Left ventricle myocardium superior (tissue), 1 donor: ENCODE measurements at regions not wholly inside any gene's neighbourhood (a gene's known extent, or its start where the extent isn't known, plus 50 kb on each side); places are given as distances from the start of the nearest gene placed in this dataset.
"Not testable (repeated sequence)": the region's sequence is repeated elsewhere in the genome, so short reads cannot be mapped to it uniquely, and the experiment has no call there.

Experiments
- ATAC-seq: fragments of 200-7000 bp; cut with Tn5 transposase; one replicate; pipeline ENCODE4 v1.9.1; 2020; ENCODE audit warnings: mild to moderate bottlenecking, moderate library complexity
- DNase-seq: peaks from one replicate; pipeline ENCODE4 v3.0.0-alpha.2; 2020
- intact Hi-C: fragments of 100-400 bp; cut with micrococcal nuclease; formaldehyde crosslinking; loops from one replicate; pipeline ENCODE4 v1.11.0; 2022
- donor health status: DM: no; HTN: yes; CAD: no; lungs with severe emphysema.

DNA sequence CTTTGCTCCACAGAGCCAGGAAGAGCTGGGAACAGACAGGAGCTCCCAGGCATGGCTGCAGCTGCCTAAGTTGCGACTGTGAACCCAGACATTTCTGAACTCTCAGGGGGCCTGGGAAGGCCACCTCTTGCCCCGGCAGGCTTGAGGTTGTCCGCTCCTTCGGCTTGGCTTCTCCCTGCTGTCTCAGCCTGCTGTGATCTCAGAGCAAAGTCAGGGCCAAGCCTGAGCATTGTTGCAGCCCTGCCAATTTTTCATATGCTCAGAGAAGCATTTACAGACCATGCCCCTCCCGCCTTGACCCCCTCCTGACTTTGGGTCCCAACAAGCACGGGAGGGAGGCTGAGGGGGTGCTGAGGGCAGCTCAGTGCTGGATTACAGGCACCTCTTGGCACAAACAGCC is 1439.1 kb upstream of the FLRT2 start:
- intact Hi-C loops: no loop called here
- no peak for ATAC-seq
- no peak for DNase-seq

DNA sequence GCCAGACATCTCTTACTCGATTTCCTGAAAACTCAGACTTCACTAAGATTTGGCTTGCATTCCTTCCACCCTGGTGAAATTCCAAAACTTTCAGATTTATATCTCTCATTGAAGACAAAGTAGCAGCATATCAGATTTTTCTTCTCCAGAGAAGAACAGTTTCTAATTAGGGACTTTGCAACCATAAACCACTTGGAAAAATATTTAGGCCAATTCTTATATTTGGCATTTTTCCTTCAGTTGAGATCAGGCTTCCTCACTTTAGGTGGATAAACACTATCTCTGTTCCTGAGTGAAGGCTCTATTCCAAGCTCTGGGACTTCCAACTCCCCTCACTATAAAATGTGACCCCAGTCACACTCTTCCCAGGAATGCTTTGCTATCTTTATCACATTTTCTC is 1434.3 kb upstream of the FLRT2 start:
- DNase-seq (no peak), ATAC-seq (no peak)
- intact Hi-C loops: no loop called here

DNA sequence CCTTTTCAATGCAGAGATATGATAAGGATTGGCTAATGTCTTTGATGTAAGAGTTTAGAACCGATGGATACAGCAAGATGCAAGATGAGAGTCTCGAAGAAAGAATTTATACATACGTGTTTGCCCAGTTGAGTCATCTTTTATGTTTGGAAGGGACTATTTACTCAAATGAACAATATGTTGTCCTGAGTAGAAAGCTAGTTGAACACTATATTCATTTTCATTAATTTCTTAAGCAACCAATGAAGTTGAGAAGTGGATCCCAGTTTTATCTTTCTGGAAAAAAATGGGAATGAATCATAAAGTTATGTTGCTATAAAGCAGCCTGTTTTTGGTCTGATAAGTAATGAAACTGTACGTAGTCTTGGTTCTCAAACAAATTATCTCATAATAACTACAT is 1431.7 kb upstream of the FLRT2 start:
- DNase-seq: no peak
- ATAC-seq: no peak
- intact Hi-C loops: no loop called here

DNA sequence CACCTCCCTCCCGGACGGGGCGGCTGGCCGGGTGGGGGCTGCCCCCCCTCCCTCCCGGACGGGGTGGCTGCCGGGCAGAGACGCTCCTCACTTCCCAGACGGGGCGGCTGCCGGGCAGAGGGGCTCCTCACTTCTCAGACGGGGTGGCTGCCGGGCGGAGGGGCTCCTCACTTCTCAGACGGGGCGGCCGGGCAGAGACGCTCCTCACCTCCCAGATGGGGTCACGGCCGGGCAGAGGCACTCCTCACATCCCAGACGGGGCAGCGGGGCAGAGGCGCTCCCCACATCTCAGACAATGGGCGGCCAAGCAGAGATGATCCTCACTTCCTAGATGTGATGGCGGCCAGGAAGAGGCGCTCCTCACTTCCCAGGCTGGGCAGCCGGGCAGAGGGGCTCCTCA is 1430.4 kb upstream of the FLRT2 start:
- ATAC-seq, intact Hi-C loops, DNase-seq: not testable (repeated sequence)

DNA sequence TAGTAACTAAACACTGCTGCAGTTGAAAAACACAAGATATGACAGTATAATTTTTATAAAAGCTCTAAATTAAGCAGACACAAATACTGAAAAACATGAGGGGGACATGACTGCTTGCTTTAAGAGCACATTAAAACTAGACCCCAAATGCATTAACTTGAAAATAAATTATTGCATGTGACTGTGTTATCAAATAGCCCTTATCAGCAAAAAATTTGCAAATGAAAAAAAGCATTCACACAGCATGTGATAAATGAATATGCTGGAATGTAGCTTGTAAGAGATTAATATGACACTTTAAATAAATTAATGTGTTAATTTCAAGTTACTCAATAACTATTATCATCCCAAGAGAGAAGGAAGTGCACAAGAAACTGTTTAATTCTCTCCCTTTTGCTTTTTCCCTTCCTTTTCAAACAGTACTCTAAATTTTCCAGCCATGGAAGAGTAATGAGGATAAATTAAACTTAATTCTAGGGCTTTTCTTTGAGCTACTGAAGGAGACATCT is 1422.1 kb upstream of the FLRT2 start:
- no peak for ATAC-seq
- intact Hi-C loops: no loop called here
- DNase-seq: no peak

DNA sequence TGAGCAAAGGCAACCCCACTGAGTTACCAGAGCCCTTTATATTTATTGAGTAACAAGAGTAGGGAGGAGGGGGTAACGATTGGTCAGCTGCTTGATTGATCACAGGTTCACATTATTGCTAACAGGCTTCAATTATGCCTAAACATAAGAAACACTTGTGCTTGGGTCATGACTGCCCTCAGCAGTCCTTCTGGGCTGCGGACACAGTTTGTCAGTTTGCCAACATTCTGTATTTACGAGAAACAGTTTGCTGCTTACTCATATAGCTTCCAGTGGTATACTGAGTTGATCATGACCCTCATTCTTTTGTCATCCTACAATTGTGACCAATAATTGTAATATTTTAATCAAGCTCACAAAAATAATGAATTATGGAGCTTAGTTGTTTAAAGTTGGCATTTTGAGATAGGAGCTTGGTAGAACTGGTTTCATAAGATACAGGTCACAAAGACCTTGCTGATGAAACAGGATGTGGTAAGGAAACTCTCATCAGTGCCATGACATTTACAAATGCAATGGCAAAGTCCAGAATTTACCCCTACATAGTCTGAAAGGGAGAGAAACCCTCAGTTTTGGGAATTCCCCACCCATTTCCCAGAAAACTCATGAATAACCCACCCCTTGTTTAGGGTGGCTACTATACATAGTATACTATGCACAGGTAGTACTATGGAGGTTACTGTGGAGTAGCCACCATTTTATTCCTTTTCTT is 1421.0 kb upstream of the FLRT2 start:
- ATAC-seq (no peak), DNase-seq (no peak)
- intact Hi-C loops: no loop called here

DNA sequence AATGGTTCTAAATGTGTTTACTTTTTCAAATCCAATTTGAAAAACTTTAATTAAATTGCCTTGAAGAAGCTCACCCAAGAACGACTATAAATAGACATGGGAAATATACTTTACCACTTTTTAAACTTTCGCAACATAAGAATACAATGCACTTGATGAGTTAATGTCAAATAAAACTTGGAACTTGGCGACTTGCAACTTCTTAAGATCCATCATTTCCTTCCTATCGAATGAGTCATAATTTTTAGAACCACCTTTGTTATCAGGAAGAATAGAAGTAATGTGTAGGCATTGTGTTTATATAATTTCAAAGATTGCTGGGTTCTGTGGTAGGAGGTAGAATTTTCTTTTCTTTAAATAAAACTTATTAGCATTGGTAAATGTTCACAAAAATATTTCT is 1417.4 kb upstream of the FLRT2 start:
- DNase-seq: no peak
- intact Hi-C loops: no loop called here

DNA sequence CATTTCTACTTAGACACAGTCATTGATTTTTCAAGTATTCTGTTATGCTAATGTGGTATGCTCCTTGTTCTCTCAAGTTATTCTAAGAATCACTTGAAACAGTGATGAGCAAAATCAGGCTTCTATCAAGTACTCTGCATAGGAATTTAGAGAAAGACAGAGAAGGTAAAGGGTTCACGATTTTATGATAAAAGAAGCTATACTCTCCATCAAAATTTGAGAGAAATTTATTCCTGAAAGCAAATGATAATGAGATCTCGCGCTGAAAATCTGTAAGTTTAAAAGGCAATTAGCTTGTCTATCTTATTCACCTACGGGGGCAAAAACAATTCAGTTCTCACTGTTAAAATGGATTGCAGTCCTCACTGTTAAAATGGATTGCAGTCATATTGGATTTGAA is 1404.3 kb upstream of the FLRT2 start:
- no peak for DNase-seq
- intact Hi-C loops: no loop called here
- ATAC-seq: no peak

More for the DNA sequence above, 1417.4 kb upstream of the FLRT2 start:
- ATAC-seq: no peak

DNA sequence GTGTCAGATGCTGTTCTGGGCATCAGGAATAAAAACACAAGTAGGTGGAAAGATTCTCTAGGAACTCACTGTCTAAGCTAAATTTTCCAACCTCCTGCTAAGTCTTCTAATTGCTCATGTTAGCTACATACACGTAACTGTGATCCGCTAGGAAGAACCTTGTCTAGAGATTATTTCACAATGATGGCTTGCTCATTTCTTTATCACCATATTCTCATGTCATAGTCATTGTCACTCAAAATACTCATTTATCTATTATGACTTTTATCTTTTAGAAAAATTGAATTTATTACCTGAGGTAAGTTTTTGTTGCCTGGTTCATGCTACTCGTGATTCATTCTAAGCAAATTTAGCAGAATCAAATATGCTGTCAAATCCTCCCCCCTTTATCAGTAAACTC is 1402.4 kb upstream of the FLRT2 start:
- ATAC-seq (no peak), DNase-seq (no peak)
- intact Hi-C loops: no loop called here

DNA sequence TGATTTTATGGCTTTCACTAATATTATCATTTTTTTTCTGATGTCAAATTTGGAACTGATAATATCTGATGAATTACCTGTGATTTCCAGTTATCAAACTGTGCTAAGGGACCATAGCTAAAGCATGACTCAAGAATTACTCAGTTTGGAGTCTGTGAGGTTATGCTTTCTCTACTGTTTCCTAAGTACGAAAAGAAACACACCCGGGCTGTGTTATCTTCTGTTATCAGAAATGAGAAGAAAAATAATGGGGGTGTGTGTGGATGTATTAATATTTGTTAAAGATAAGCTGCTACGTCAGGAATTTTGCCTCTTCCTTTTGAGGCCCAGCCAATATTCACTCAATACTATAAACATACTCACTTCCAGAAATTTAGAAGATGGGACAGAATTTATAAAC is 1401.9 kb upstream of the FLRT2 start:
- intact Hi-C loops: no loop called here
- no peak for ATAC-seq
- DNase-seq: no peak

DNA sequence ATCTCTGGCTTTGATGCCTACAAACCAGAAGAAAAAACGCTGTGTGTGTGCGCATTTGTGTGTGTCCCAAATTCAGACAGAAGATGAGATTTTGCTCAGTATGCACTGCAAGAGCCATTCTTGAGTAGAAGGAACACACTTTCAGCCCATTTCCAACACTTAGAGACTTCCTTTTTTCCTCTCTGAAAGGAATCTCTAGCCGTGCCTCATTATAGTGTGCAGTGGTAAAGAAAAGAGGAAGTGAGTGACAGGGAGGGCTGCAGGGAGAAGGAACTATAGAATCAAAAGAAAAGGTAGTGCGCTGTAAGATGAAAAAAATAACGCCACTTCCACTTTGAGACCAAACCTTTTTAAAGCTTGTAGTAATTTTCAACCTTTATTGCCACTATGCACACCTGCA is 1400.9 kb upstream of the FLRT2 start:
- no peak for ATAC-seq
- intact Hi-C loops: no loop called here
- DNase-seq: no peak

DNA sequence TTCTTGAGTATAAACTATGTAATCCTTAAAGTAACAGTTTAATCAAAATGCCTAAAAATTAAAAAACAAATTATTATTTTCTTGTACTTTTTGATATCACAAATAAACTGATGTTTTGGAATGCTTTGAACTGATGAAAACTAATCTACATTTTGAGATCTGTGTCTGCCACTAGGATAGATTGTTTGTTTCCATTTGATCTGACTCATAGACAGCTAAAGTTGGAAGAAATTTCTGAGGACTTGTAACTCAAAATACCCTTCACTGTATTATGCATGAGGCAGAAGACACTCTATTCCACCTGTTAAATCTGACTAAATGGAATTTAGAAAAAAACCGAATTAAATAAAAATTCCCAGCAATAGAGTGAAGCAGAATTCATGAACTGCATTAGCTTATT is 1400.0 kb upstream of the FLRT2 start:
- intact Hi-C loops: no loop called here
- ATAC-seq (no peak), DNase-seq (no peak)

DNA sequence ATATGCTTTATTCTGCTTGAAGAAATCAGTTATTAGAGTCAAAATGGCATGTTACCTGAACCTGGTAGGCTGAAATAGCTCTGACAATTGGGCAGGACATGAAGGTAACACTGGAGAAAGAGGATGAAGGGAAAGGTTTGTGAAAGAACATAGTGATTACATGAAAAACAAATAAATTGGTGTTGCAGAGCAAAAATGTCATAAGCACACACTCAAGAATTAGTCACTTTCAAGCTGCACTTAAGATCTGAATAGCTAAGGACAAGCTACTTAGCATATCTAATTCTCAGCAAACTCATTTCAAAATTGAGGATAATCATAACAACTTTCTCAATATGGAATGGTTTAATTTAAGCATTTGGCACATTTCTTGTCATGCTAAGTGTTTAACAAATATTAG is 1398.0 kb upstream of the FLRT2 start:
- no peak for DNase-seq
- ATAC-seq: no peak
- intact Hi-C loops: no loop called here

DNA sequence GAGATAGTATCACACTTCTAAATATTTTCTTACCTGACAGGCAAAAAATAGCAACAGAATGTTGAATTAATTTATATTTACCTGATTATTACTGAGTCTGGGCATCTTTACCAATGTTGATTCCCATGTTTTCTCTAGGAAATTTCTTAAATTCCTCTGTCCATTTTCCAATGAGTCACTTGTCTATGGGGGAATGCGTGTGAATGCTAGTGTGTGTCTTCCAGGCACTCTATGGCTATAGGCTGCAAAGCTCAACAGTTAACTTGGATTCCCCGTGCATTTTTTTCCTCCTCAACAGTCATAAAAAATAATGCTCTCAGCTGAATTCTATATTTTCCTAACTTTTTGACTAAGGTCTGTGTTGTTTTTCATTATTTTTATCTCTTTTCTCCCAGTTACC is 1385.8 kb upstream of the FLRT2 start:
- ATAC-seq (no peak), DNase-seq (no peak)
- intact Hi-C loops: no loop called here

DNA sequence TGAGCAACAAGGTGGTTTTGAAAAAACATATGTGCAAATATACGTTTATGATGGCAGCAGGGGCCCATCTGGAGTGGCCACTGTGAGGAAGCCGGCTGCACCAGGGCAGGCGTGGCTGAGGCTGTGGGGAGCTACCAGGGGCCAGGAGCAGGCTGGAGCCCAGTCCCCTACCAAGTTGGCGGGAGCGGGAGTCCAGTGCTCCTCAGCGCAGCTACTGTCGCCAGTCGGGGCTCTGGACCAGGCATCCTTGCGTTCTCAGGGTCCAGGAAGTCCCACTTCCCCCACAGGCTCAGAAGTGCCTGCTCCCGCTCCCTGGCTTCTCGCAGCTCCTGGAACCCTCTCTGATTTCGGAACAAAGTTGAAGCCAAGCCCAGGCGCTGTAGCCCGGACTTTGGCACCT is 1377.5 kb upstream of the FLRT2 start:
- DNase-seq (no peak), ATAC-seq (no peak)
- intact Hi-C loops: no loop called here

DNA sequence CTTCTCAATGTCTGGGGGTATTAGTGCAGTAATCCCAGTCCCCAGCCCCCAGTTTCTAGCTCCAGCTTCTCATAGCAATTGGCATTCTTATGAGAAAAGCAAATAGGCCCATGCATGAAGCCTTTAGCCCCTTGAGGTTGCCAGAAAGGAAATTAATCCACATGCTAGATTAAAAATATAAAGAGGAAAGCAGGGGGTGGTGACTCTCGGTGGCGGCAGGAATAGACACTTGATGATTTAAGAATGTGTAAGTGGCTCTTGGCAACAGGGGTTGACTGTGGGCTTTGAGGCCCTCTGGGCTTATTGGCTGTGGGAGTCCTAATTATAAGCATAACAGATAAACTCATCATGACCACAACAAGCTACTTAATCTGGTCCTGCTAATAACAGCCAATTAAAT is 1367.3 kb upstream of the FLRT2 start:
- DNase-seq (no peak), ATAC-seq (no peak)
- intact Hi-C loops: no loop called here

DNA sequence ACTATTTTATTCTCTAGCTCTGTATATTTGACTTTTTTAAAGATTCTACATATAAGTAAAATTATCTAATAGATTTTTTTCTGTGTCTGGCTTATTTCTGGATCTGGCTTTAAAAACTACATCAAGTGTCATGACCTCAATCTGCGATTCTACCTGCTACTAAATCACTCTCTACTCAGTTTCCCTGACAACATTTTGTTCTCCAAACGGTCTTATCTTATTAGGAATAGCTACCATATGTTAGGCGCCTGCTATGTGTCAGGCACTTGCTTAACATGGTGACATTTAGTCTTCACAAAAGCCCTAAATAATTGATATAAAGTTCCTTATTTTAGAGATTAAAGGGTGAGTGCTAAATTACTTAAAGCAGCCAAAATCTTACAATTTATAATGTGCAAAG is 1362.9 kb upstream of the FLRT2 start:
- intact Hi-C loops: no loop called here
- ATAC-seq (no peak), DNase-seq (no peak)

DNA sequence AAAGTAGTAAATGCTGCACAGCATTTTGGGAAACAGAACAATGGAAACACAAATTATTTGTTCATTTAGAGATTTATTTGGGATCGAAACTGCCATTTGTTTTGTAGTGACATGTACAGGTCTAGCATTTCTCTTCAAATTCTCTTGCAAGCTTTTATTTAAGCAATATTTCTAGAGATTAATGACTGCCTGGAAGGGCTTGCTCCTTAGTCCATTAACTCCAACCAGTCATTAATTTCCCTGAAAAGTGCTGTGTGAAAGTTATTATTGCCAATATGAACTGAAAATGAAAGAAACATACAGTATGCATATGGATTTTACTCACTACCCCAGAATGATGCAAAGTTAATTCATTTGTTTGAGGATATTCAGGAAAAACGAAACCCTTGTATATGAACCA is 1349.6 kb upstream of the FLRT2 start:
- no peak for ATAC-seq
- intact Hi-C loops: no loop called here
- no peak for DNase-seq

DNA sequence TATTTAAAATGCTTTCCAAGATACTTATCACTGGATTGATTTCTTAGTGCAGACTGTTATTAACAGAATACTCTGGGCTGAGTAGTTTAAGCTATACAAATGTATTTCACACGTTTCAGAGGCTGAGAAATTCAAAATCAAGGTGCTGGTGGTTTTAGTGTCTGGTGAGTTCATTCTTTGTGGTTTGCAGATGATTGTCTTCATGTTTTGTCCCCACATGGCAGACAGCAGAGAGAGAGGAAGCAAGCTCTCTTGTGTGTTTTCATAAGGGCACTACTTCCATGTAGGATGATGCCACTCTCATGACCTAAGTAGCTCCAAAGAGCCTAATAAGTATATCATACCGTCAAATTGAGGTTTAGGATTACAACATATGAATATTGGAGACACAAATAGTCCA is 1348.9 kb upstream of the FLRT2 start:
- no peak for DNase-seq
- intact Hi-C loops: no loop called here
- ATAC-seq: no peak

DNA sequence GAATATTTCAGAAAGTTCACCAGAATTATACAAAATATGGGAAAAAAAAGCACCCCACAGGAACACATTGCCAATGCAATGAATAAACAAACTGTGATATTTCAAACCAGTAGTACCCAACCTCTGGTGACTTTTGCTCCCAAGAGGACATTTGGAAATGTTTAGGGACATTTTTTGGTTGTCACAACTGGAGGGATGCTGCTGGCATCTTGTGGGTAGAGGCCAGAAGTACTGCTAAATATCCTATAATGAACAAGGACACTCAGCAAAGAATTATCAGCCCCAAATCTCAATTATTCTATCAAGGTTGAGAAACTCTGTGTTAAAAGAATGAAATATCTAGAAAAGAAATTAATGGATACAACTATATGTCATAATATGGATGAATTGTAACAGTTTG is 1334.4 kb upstream of the FLRT2 start:
- no peak for DNase-seq
- intact Hi-C loops: no loop called here
- no peak for ATAC-seq

DNA sequence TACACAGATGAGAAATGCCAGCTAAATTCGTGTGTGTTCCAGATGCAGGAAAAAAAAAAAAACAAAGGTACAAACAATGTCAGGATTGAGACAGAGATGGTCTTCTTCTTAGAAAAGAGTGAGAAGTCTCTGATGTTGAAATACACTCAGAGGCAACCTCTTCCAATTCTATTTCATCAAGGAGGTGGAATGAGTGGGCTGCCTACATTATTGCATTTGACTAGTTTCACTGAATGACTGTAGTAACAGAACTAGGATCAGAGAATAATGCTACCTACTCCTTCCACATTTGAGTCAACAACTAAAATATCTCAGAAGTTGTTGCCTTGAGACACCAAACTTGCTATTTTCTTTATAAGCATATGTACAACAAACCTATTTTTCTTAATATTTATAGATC is 1332.2 kb upstream of the FLRT2 start:
- ATAC-seq: no peak
- no peak for DNase-seq
- intact Hi-C loops: no loop called here

DNA sequence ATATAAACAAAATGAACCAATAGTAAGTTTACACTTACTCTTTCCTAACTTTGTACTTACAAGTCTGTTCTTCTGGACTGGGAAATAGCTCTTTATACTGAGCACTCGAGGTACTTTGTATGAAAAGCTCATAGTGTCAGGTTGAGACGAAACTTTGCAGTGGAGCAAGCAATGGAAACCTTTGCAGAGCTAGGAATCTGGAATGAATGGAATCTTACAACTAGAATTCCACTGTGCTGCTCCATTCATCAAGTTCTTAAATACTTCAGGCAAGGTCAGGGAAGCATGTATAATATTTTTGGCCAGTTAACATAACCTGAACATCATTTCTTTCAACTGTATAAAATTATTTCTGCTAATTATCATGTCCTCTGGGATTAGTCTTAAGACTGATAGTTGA is 1327.5 kb upstream of the FLRT2 start:
- intact Hi-C loops: no loop called here
- DNase-seq (no peak), ATAC-seq (no peak)
